Heart left ventricle (tissue), 16 donors: ENCODE measurements at regions not wholly inside any gene's neighbourhood (a gene's known extent, or its start where the extent isn't known, plus 50 kb on each side); places are given as distances from the start of the nearest gene placed in this dataset.

Experiments
- ATAC-seq, 4 donors: fragments of 200-7000 bp; cut with Tn5 transposase; one replicate each; pipeline ENCODE4 v1.9.1; 2020 to 2022; ENCODE audit warnings: moderate library complexity in 4 of 4, mild to moderate bottlenecking in 3 of 4, moderate number of reproducible peaks in 1 of 4
- DNase-seq, 5 donors: peaks; one replicate each; pipeline ENCODE4 v3.0.0-alpha.2; 2020
- H3K27ac ChIP-seq, 12 donors: fragments of 200-600 bp; sonication (generic) in 4 of 12; one replicate each; pipeline versions ENCODE4 v1.5.0 to v1.8.0; 2016 to 2022; ENCODE audit warnings: mild to moderate bottlenecking in 2 of 12
- H3K27me3 ChIP-seq, 9 donors: fragments of 200-600 bp; sonication (generic) in 2 of 9; one replicate each; pipeline versions ENCODE4 v1.5.1 to v1.8.0; 2016 to 2022; ENCODE audit warnings: mild to moderate bottlenecking in 3 of 9
- H3K36me3 ChIP-seq, 9 donors: fragments of 200-600 bp; sonication (generic) in 2 of 9; one replicate each; pipeline versions ENCODE4 v1.5.0 to v1.8.0; 2018 to 2022; ENCODE audit warnings: mild to moderate bottlenecking in 2 of 9
- H3K4me1 ChIP-seq, 12 donors: fragments of 200-600 bp; sonication (generic) in 4 of 12; one replicate each; pipeline versions ENCODE4 v1.5.0 to v1.8.0; 2016 to 2022; ENCODE audit warnings: mild to moderate bottlenecking in 3 of 12
- H3K4me3 ChIP-seq, 12 donors: fragments of 200-600 bp; sonication (generic) in 4 of 12; one replicate each; pipeline versions ENCODE4 v1.5.0 to v1.8.0; 2017 to 2022; ENCODE audit warnings: mild to moderate bottlenecking in 9 of 12, moderate library complexity in 4 of 12
- H3K9me3 ChIP-seq, 12 donors: fragments of 200-600 bp; sonication (generic) in 4 of 12; one replicate each; pipeline versions ENCODE4 v1.5.0 to v1.8.0; 2016 to 2022; ENCODE audit warnings: mild to moderate bottlenecking in 1 of 12
- POLR2A ChIP-seq, 2 donors: fragments of 450-650 bp; IDR thresholded peaks; one replicate each; pipeline ENCODE4 v1.6.1; 2017; ENCODE audit warnings: antibody characterized with exemption in 2 of 2, mild to moderate bottlenecking in 2 of 2, moderate library complexity in 2 of 2
- WGBS, 4 donors: extraction: QIAGEN DNeasy Blood & Tissue Kit in 2 of 4; methylation state at CpG; one replicate each; pipeline versions ENCODE4 v1.1.5 to v1.1.7; 2013 to 2018; 5-methylcytosine and 5-hydroxymethylcytosine counted together
- intact Hi-C, 10 donors: fragments of 100-400 bp; cut with DNase I; formaldehyde crosslinking; loops; one replicate each; pipeline versions ENCODE4 v1.11.1 to v1.14.2; 2022
- TF ChIP-seq, protein P1 (sequence below), 12 donors: fragments of 200-600 bp; sonication (generic) in 4 of 12; IDR thresholded peaks; one replicate each; pipeline versions ENCODE4 v1.5.0 to v1.8.0; 2018 to 2022; ENCODE audit warnings: antibody characterized with exemption in 12 of 12, mild to moderate bottlenecking in 5 of 12
- donor health status: ischemic (EF 13 %, LVEDD 7.1; RV severe dilation, severe dysfunction).
- donor health status: healthy with polysubstance abuse.
- donor health status: DM: no; HTN: yes; CAD: no.
- donor health status: DM: no; HTN: no; CAD: no.
- donor health status: ischemic (EF 25% LVEDD 6.9; RV normal size, moderate dysfunction).
- donor health status: ischemic (EF 25% LVEDD 5.7; RV mildly dilated, moderate dysfunction).
- donor health status: healthy.
- donor health status: DM: yes; HTN: yes; CAD: no.
- donor health status: ischemic (EF 35%, LVEDD 5.7; RV mildly dilated, moderate dysfunction).
- donor health status: nonischemic (EF 11% LVEDD 7.7; RV severe dilation, severe dysfunction).
- donor health status: DM: yes; HTN: yes; CAD: no.
- donor health status: PGD.
- donor health status: ischemic (EF 29% LVEDD 5.4; RV normal size, mild dysfunction).
- donor health status: nonischemic (EF 23%, LVEDD 6.1; RV moderate dilation, normal function).

DNA sequence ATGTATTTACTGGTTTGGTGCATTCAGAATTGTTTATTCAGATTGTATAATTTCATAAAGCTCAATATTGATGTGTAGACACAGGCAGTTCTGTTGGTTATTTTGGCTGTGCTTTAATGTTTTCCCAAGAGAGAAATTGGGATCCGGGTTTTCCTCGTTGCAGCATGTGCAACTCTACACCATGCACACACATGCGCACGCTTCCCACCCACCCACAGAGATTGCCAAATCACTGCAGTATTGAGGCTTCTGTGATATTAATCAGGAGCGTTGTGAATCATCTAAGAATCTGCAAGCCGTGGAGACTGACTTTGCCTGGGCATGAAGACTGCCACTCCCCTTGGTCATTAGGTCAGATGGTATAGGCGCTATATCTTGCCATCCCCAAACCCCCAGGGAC, 571.5 kb downstream of the SLC4A3 start:
- H3K4me1 ChIP-seq: no peaks in the 10 kb centered on the region
- 60 to 70% (median 65%) methylated on average over 7 of the region's 7 CpGs for WGBS, 4 donors
- intact Hi-C loops: no loop called here
- H3K9me3 ChIP-seq: no peaks in the 10 kb centered on the region
- H3K27ac ChIP-seq: no peak overlapping the region
- TF ChIP-seq POLR2A (IDR thresholded peaks at IDR 0.05): no peak
- TF ChIP-seq, protein P1, sequence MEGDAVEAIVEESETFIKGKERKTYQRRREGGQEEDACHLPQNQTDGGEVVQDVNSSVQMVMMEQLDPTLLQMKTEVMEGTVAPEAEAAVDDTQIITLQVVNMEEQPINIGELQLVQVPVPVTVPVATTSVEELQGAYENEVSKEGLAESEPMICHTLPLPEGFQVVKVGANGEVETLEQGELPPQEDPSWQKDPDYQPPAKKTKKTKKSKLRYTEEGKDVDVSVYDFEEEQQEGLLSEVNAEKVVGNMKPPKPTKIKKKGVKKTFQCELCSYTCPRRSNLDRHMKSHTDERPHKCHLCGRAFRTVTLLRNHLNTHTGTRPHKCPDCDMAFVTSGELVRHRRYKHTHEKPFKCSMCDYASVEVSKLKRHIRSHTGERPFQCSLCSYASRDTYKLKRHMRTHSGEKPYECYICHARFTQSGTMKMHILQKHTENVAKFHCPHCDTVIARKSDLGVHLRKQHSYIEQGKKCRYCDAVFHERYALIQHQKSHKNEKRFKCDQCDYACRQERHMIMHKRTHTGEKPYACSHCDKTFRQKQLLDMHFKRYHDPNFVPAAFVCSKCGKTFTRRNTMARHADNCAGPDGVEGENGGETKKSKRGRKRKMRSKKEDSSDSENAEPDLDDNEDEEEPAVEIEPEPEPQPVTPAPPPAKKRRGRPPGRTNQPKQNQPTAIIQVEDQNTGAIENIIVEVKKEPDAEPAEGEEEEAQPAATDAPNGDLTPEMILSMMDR (IDR thresholded peaks at IDR 0.05): no peak
- no peaks in the 10 kb centered on the region for H3K27me3 ChIP-seq
- no peak overlapping the region for H3K4me3 ChIP-seq
- no peaks in the 10 kb centered on the region for H3K36me3 ChIP-seq
- ATAC-seq (peak in 1 of 4 donors; percentile 26), DNase-seq (no peak)

DNA sequence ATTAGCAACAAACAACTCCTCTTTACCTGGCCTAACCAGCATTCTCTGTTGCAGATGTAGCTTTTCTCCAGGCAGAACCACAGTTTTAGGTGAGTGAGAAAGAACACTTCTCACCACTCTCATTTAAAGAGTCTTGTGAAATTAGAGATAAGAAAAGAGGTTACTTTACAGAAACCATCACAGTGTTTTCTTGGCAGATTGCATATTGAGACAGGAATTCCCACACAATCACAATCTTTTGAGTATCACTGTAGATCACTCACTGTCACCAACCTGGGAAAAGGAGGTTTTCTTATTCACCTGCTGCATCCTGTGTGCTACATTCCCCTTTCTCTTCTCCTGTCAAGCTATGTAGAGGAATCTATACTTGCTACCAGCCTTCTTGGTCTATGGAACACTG, 574.6 kb downstream of the SLC4A3 start:
- H3K36me3 ChIP-seq: no peaks in the 10 kb centered on the region
- intact Hi-C loops: no loop called here
- no peak overlapping the region for H3K4me3 ChIP-seq

DNA sequence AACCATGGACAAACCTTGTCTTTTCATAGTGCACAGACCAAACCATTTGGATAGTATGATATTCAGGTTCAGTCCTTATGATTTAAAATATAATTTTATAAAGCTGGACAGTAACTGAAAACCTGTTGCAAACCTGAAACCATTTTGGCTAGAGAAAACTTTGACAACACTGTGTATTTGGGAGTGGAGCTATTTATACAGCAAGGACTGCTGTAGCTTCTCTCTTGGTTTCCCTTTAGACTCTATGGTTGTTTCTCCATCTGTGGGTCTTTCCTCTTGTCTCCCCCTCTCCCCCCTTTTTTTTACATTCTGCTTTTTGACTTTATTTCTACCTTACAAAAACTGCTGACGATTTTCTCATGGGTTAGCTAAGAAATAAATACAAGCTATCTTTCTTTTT, 581.7 kb downstream of the SLC4A3 start:
- intact Hi-C loops: no loop called here
- no peak for TF ChIP-seq POLR2A (IDR thresholded peaks at IDR 0.05)
- TF ChIP-seq, protein P1 (IDR thresholded peaks at IDR 0.05): no peak
- Histone ChIP-seq H3K4me1 (no peaks in the 10 kb centered on the region), H3K4me3 (no peak overlapping the region), H3K27ac (no peak overlapping the region), H3K36me3 (no peaks in the 10 kb centered on the region), H3K9me3 (no peaks in the 10 kb centered on the region), H3K27me3 (no peaks in the 10 kb centered on the region)
- no peak for ATAC-seq
- DNase-seq: no peak
- WGBS, 4 donors: 28 to 53% (median 42%) methylated on average over 1 of the region's 1 CpG

More for the DNA sequence above, 574.6 kb downstream of the SLC4A3 start:
- Histone ChIP-seq H3K4me1 (no peaks in the 10 kb centered on the region), H3K9me3 (no peaks in the 10 kb centered on the region), H3K27me3 (no peaks in the 10 kb centered on the region), H3K27ac (no peak overlapping the region)
- DNase-seq (no peak), ATAC-seq (no peak)
- TF ChIP-seq POLR2A (IDR thresholded peaks at IDR 0.05): no peak

DNA sequence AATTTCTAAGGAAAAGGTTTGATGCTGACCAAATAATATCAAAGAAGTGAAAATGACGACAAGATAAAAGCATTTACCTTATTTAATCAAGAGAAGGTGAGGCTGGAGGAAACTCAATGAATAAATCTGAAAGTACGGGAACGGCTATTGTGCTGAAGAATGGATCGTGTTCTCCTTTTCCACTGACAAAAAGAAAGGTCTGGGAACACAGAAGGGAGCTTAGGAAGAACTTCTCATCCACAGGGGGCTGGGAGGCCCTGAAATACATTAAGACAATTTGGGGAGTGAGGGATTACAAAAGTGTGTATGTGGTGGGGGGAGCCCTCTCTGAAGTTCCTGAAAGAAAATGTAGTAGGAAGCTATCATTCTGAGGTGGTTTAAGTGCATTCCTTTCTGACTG, 582.3 kb downstream of the SLC4A3 start:
- Histone ChIP-seq H3K4me1 (no peaks in the 10 kb centered on the region), H3K4me3 (no peak overlapping the region), H3K27me3 (no peaks in the 10 kb centered on the region), H3K9me3 (no peaks in the 10 kb centered on the region), H3K36me3 (no peaks in the 10 kb centered on the region), H3K27ac (no peak overlapping the region)
- WGBS, 4 donors: 75 to 84% (median 77%) methylated on average over 4 of the region's 4 CpGs
- DNase-seq: no peak
- intact Hi-C loops: no loop called here
- no peak for TF ChIP-seq POLR2A (IDR thresholded peaks at IDR 0.05)
- TF ChIP-seq, protein P1 (IDR thresholded peaks at IDR 0.05): no peak
- ATAC-seq: no peak

DNA sequence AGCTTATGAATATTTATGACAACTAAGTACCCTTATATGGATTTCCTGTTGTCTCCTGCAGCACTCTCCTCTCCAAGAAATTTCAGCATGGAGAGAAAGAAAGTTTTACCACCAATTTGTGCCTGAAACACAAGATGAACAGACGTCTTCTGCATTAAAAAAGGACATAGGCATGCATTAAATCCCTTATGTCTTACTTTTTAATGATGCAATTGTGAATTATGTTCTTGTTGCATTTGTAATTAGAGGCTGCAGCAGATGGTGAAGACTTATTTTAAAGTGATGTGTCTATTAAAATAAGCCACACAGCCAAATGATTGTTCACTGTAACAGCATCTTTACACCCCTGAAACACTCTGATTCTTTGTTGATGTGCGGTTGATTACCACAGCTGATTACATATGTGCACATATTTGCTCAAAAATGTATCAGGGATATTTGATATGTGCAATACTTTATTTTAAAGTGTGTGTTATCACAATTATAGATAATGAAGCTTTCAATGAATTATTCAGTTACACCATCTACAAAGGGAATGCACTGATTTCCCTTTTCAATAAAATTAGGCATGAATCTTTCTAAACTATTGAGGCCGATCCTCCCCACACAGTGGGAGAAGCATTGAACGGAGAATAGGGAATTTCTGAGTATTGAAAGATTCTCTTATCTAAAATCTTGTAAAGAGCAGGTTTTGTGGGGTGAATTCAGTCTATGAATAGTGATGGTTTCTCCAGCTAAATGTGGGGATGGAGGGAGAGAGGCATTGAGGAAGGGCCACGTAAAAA, 585.1 kb downstream of the SLC4A3 start:
- Histone ChIP-seq H3K36me3 (no peaks in the 10 kb centered on the region), H3K4me3 (no peak overlapping the region), H3K4me1 (no peaks in the 10 kb centered on the region), H3K27me3 (no peaks in the 10 kb centered on the region), H3K27ac (no peak overlapping the region), H3K9me3 (no peaks in the 10 kb centered on the region)
- ATAC-seq (no peak), DNase-seq (no peak)
- 85 to 93% (median 88%) methylated on average over 5 of the region's 5 CpGs for WGBS, 4 donors
- TF ChIP-seq POLR2A (IDR thresholded peaks at IDR 0.05): no peak
- TF ChIP-seq, protein P1 (IDR thresholded peaks at IDR 0.05): no peak
- intact Hi-C loops: no loop called here
